GM18907 (cell line): ENCODE measurements at regions not wholly inside any gene's neighbourhood (a gene's known extent, or its start where the extent isn't known, plus 50 kb on each side); places are given as distances from the start of the nearest gene placed in this dataset.

ENCODE experiments used
- ATAC-seq: cut with Tn5 transposase; IDR thresholded peaks from one replicate; pipeline ENCODE4 v1.9.1; 2021; ENCODE audit warnings: mild to moderate bottlenecking, moderate library complexity; ENCODE audit not compliant: unreplicated experiment

- no peak for ATAC-seq
These were observed 284.2 kb upstream of the SOX5 start for GRCh38 chr12:24233519-24234246.

GRCh38 chr12:24232531-24232930, 283.1 kb upstream of the SOX5 start:
- ATAC-seq = no peak

- peak; percentile 92 for ATAC-seq
These were observed 281.8 kb upstream of the SOX5 start for GRCh38 chr12:24231298-24231697.

- ATAC-seq = no peak
These were observed 280.7 kb upstream of the SOX5 start for GRCh38 chr12:24230061-24230701.

GRCh38 chr12:24229031-24229700, 279.7 kb upstream of the SOX5 start:
- no peak for ATAC-seq

GRCh38 chr12:24228371-24228770, 278.9 kb upstream of the SOX5 start:
- ATAC-seq = no peak

- no peak for ATAC-seq
These were observed 278.1 kb upstream of the SOX5 start for GRCh38 chr12:24227551-24227950.

- no peak for ATAC-seq
These were observed 277.4 kb upstream of the SOX5 start for GRCh38 chr12:24226745-24227350.

GRCh38 chr12:24224401-24224800, 274.9 kb upstream of the SOX5 start:
- ATAC-seq = no peak

GRCh38 chr12:24223926-24224325, 274.5 kb upstream of the SOX5 start:
- no peak for ATAC-seq

- ATAC-seq = no peak
These were observed 273.5 kb upstream of the SOX5 start for GRCh38 chr12:24222968-24223367.

GRCh38 chr12:24212496-24212895, 263.0 kb upstream of the SOX5 start:
- ATAC-seq = no peak

- no peak for ATAC-seq
These were observed 257.2 kb upstream of the SOX5 start for GRCh38 chr12:24206621-24207020.

- ATAC-seq = peak; percentile 52
These were observed 251.9 kb upstream of the SOX5 start for GRCh38 chr12:24201258-24201970.

GRCh38 chr12:24200010-24200409, 250.5 kb upstream of the SOX5 start:
- peak; percentile 51 for ATAC-seq

- peak; percentile 33 for ATAC-seq
These were observed 249.6 kb upstream of the SOX5 start for GRCh38 chr12:24198936-24199671.

GRCh38 chr12:24198070-24198469, 248.6 kb upstream of the SOX5 start:
- no peak for ATAC-seq

- no peak for ATAC-seq
These were observed 248.1 kb upstream of the SOX5 start for GRCh38 chr12:24197532-24197931.

- ATAC-seq = no peak
These were observed 245.6 kb upstream of the SOX5 start for GRCh38 chr12:24195063-24195462.

- ATAC-seq = no peak
These were observed 241.6 kb upstream of the SOX5 start for GRCh38 chr12:24191117-24191516.
